ENCODE measurements at regions not wholly inside any gene's neighbourhood (a gene's known extent, or its start where the extent isn't known, plus 50 kb on each side); places are given as distances from the start of the nearest gene placed in this dataset.

GRCh38 chr4:124977045-124977444 lies 264.5 kb upstream of the ANKRD50 start:
- Histone ChIP-seq H3K36me3 (ENCODE audit: control insufficient read depth, insufficient read depth, low read length) (no peaks in the 10 kb centered on the region), H3K9ac (ENCODE audit: low read depth, low read length) (no peak overlapping the region), H3K4me3 (ENCODE audit: insufficient read depth, low read depth, low read length) (no peak overlapping the region), H3K4me1 (ENCODE audit: control insufficient read depth, insufficient read depth, low read length) (peaks cover 1% of the 10 kb centered on the region; the same call in 1 of the 2 replicates), H3K9me3 (ENCODE audit: control insufficient read depth, insufficient read depth, low read length) (no peaks in the 10 kb centered on the region), H2BK15ac (ENCODE audit: low read depth, low read length) (no peak overlapping the region), H2AK9ac (replicated peaks; ENCODE audit: low read depth, low read length, poor library complexity) (no peak overlapping the region), H3K4ac (ENCODE audit: low read depth, low read length) (no peak overlapping the region), H4K5ac (ENCODE audit: low read depth, low read length) (no peak overlapping the region), H3K27ac (ENCODE audit: insufficient read depth, low read length) (no peak overlapping the region), H2BK20ac (ENCODE audit: low read depth, low read length) (no peak overlapping the region), H3K4me2 (ENCODE audit: low read depth, low read length) (no peak overlapping the region), H2BK120ac (ENCODE audit: low read depth, low read length) (no peak overlapping the region), H3K18ac (ENCODE audit: low read depth, low read length) (no peak overlapping the region), H3K56ac (ENCODE audit: extremely low read depth, insufficient read depth, low read length) (no peak overlapping the region), H3K79me1 (ENCODE audit: low read depth in 1 of 2, low read length in 2 of 2) (no peaks in the 10 kb centered on the region), H2AFZ (replicated peaks; ENCODE audit: low read length, poor library complexity) (no peak overlapping the region), H2BK5ac (ENCODE audit: low read depth, low read length, poor library complexity, severe bottlenecking) (no peak overlapping the region), H4K8ac (ENCODE audit: low read depth in 2 of 2, low read length in 2 of 2) (no peak overlapping the region), H3K9me1 (ENCODE audit: insufficient read depth, low read length) (no peaks in the 10 kb centered on the region), H3K14ac (replicated peaks; ENCODE audit: low read depth, low read length) (no peak overlapping the region), H3K27me3 (ENCODE audit: control insufficient read depth, insufficient read depth, low read length) (no peaks in the 10 kb centered on the region), H2AK5ac (ENCODE audit: low read depth, low read length) (no peak overlapping the region), H4K20me1 (ENCODE audit: insufficient read depth, low read length) (no peaks in the 10 kb centered on the region), H3K23ac (ENCODE audit: low read depth, low read length) (no peak overlapping the region), H4K91ac (ENCODE audit: insufficient read depth, low read depth, low read length) (no peak overlapping the region)
- CTCF ChIA-PET: no interaction called here
- intact Hi-C loops (cut with micrococcal nuclease): no loop called here
- POLR2A ChIA-PET (ENCODE audit: unreplicated experiment): interaction anchor here (0.6 kb wide), 1 partner anchor 327 kb away, joined by 3 read pairs; no protein-coding TSS in a partner anchor
- dilution Hi-C loops (cut with HindIII; ENCODE audit: low sequenced_read_pairs, unreplicated experiment): no loop called here
- ATAC-seq (ENCODE audit: low read depth): no peak
- DNase-seq: no peak
- in situ Hi-C loops (cut with MboI; ENCODE audit: low sequenced_read_pairs): no loop called here
- no TSS peak for BruUV-seq (replicated peaks)
- TF ChIP-seq MAZ (IDR thresholded peaks at IDR 0.05; ENCODE audit: borderline replicate concordance, low read depth, low read length) (no peak), CTCF (conservative IDR thresholded peaks at IDR 0.05; ENCODE audit: low read depth, low read length) (no peak), RFX5 (IDR thresholded peaks at IDR 0.05; ENCODE audit: low read depth, low read length) (no peak), MXI1 (IDR thresholded peaks at IDR 0.05; ENCODE audit: borderline replicate concordance, low read depth, low read length) (no peak), BHLHE40 (IDR thresholded peaks at IDR 0.05; ENCODE audit: low read depth, low read length) (no peak), MAFK (IDR thresholded peaks at IDR 0.05; ENCODE audit: low read depth, low read length) (no peak), CHD1 (IDR thresholded peaks at IDR 0.05; ENCODE audit: low read depth, low read length) (no peak), CEBPB (IDR thresholded peaks at IDR 0.05; ENCODE audit: low read depth, low read length) (no peak), FOS (IDR thresholded peaks at IDR 0.05; ENCODE audit: low read depth, low read length) (no peak), SMC3 (IDR thresholded peaks at IDR 0.05; ENCODE audit: low read depth, low read length) (no peak), USF2 (IDR thresholded peaks at IDR 0.05; ENCODE audit: low read depth, low read length) (no peak), RAD21 (IDR thresholded peaks at IDR 0.05; ENCODE audit: low read length) (no peak), RCOR1 (IDR thresholded peaks at IDR 0.05; ENCODE audit: insufficient replicate concordance, low read length) (no peak), NFE2L2 (IDR thresholded peaks at IDR 0.05; ENCODE audit: low read depth, low read length) (no peak), ELK1 (IDR thresholded peaks at IDR 0.05; ENCODE audit: borderline replicate concordance, low read depth, low read length) (no peak)

All from IMR-90 (cell line).